ENCODE measurements at regions not wholly inside any gene's neighbourhood (a gene's known extent, or its start where the extent isn't known, plus 50 kb on each side); places are given as distances from the start of the nearest gene placed in this dataset.

DNA sequence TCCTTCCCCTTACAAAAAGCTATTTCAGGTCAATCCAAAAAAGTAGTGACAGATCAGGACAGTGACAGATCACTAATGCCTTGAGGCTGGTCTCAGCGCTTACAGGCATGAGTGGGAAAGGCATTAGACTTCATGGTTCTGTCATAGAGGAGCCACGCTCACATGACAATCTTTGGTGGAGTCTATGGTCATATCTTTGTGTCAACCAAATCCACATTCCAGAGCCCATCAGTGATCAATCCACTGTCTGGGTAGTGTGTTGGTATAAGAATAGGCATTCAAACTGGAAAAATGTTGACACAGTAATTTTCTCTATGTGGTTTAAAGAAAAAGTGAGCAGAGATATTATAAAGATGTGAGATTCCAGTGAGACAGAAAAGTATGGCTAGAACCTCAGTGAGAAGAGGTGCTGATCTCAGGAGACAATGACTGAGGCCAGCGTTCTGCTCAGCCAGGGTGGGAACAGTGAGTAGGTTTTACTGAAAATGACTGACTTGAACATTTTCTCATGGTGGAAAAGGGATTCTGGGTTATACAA is 215.0 kb downstream of the IRS1 start:
- TF ChIP-seq, protein P1, sequence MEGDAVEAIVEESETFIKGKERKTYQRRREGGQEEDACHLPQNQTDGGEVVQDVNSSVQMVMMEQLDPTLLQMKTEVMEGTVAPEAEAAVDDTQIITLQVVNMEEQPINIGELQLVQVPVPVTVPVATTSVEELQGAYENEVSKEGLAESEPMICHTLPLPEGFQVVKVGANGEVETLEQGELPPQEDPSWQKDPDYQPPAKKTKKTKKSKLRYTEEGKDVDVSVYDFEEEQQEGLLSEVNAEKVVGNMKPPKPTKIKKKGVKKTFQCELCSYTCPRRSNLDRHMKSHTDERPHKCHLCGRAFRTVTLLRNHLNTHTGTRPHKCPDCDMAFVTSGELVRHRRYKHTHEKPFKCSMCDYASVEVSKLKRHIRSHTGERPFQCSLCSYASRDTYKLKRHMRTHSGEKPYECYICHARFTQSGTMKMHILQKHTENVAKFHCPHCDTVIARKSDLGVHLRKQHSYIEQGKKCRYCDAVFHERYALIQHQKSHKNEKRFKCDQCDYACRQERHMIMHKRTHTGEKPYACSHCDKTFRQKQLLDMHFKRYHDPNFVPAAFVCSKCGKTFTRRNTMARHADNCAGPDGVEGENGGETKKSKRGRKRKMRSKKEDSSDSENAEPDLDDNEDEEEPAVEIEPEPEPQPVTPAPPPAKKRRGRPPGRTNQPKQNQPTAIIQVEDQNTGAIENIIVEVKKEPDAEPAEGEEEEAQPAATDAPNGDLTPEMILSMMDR (IDR thresholded peaks at IDR 0.05): no peak
- TF ChIP-seq POLR2A (IDR thresholded peaks at IDR 0.05): no peak

Measured in testis (tissue), 2 donors.